Testis (tissue), 2 donors: ENCODE measurements at regions not wholly inside any gene's neighbourhood (a gene's known extent, or its start where the extent isn't known, plus 50 kb on each side); places are given as distances from the start of the nearest gene placed in this dataset.

Experiments
- DNase-seq: peaks from one replicate; pipeline ENCODE4 v3.0.0-alpha.2; 2019
- H3K27ac ChIP-seq, 2 donors: fragments of 200-600 bp; sonication (generic); one replicate each; pipeline ENCODE4 v1.5.1; 2019
- H3K27me3 ChIP-seq: fragments of 200-600 bp; sonication (generic); one replicate; pipeline ENCODE4 v1.5.1; 2019
- H3K36me3 ChIP-seq: fragments of 200-600 bp; sonication (generic); one replicate; pipeline ENCODE4 v1.5.1; 2017; ENCODE audit warnings: low read depth; ENCODE audit errors: missing control alignments
- H3K4me1 ChIP-seq: fragments of 200-600 bp; sonication (generic); one replicate; pipeline ENCODE4 v1.5.1; 2019
- H3K4me3 ChIP-seq, 2 donors: fragments of 200-600 bp; sonication (generic); one replicate each; pipeline ENCODE4 v1.5.1; 2017 to 2019
- H3K9me3 ChIP-seq: fragments of 200-600 bp; sonication (generic); one replicate; pipeline ENCODE4 v1.5.1; 2017
- CTCF ChIP-seq, 3 experiments: fragments of 450-650 bp in 2 of 3; fragments of 200-600 bp in 1 of 3; sonication (generic) in 1 of 3; IDR thresholded peaks; one replicate each; pipeline ENCODE4 v1.5.1; 2016 to 2019; ENCODE audit warnings: antibody characterized with exemption in 3 of 3, mild to moderate bottlenecking in 2 of 3, moderate library complexity in 1 of 3
- POLR2A ChIP-seq: fragments of 450-650 bp; IDR thresholded peaks from one replicate; pipeline ENCODE4 v1.6.1; 2017; ENCODE audit warnings: antibody characterized with exemption, mild to moderate bottlenecking, moderate library complexity
- whole genome bisulfite sequencing, 2 donors: methylation state at CpG; one replicate each; pipeline ENCODE4 v1.1.5; 2018; 5-methylcytosine and 5-hydroxymethylcytosine counted together
- intact Hi-C: fragments of 100-400 bp; cut with DNase I; formaldehyde crosslinking; loops from one replicate; pipeline ENCODE4 v1.15.1; 2023; ENCODE audit warnings: low total_unique reads

DNA sequence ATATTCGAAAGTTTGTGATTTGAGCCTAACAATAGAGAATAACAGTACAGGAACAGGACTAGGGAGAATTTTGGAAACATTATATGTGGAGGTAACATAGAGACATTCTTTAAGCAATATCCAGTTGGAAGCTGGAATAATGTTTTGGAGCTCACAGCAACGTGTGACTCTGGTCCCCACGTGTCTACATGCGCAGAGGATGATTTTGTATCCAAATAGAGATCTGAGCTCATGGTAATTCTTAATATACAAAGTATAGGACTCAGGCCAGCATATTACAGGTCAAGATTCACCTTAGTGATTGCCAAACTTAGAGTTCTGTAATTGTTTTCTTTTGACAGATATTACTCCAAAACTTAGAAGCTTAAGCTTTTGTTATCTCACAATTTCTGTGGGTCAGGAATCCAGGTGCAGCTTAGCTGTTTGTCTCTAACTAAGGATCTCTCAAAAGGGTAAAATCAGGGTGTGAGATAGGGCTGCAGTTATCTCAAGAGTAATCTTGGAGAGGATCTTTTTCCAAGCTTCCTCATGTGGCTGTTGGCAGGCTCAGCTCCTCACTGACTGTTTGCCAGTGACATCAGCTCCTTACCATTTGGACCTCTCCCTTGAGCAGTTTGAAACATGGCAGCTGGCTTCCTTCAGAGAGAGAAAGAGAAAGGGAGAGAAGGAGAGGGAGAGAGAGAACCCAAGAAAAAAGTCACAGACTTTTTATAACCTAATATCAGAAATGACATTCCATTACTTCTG is 272.0 kb upstream of the ZNF462 start:
- intact Hi-C loops: no loop called here

GRCh38 chr9:106593201-106593600 is 269.8 kb upstream of the ZNF462 start:
- Histone ChIP-seq H3K9me3 (no peaks in the 10 kb centered on the region), H3K27ac (no peak overlapping the region), H3K27me3 (no peaks in the 10 kb centered on the region), H3K4me3 (no peak overlapping the region), H3K4me1 (no peaks in the 10 kb centered on the region), H3K36me3 (no peaks in the 10 kb centered on the region)
- intact Hi-C loops: no loop called here
- WGBS, 2 donors: 85 to 88% methylated on average over 7 of the region's 7 CpGs
- no peak for DNase-seq
- TF ChIP-seq CTCF (IDR thresholded peaks at IDR 0.05) (no peak), POLR2A (no peak)

More for the DNA sequence above, 272.0 kb upstream of the ZNF462 start:
- H3K27me3 ChIP-seq: no peaks in the 10 kb centered on the region
- H3K4me3 ChIP-seq: no peak overlapping the region
- TF ChIP-seq POLR2A (no peak), CTCF (IDR thresholded peaks at IDR 0.05) (no peak)
- no peak for DNase-seq
- no peaks in the 10 kb centered on the region for H3K36me3 ChIP-seq
- peaks cover 3% of the 10 kb centered on the region for H3K4me1 ChIP-seq
- WGBS, 2 donors: 87 to 95% methylated on average over 4 of the region's 4 CpGs
- no peak overlapping the region for H3K27ac ChIP-seq
- H3K9me3 ChIP-seq: no peaks in the 10 kb centered on the region

DNA sequence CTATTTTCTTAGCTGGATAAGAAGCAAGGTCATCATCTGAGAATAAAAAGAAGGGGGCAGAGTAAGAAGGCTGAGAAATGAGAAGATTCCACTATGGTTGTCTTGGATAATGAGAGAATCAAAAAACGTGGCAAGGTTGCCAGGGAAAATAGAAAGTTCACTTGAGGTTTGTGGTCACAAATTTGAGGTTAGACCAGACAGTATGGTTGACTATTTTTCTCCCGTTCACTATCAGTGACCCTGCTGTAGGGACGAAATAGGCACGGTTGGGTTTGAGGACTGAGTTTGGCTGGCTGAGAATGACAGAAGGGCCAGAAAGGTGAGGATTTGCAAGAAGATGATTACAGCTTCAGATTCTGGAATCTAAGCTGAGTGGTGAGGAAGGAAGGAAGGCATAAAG is 266.0 kb upstream of the ZNF462 start:
- no peak overlapping the region for H3K4me3 ChIP-seq
- DNase-seq: no peak
- H3K9me3 ChIP-seq: no peaks in the 10 kb centered on the region
- no peak for TF ChIP-seq CTCF (IDR thresholded peaks at IDR 0.05)
- no peak for TF ChIP-seq POLR2A
- H3K27ac ChIP-seq: no peak overlapping the region
- H3K36me3 ChIP-seq: no peaks in the 10 kb centered on the region
- no peaks in the 10 kb centered on the region for H3K27me3 ChIP-seq
- no peaks in the 10 kb centered on the region for H3K4me1 ChIP-seq
- intact Hi-C loops: no loop called here
- WGBS, 2 donors: 62 to 67% methylated on average over 4 of the region's 4 CpGs

DNA sequence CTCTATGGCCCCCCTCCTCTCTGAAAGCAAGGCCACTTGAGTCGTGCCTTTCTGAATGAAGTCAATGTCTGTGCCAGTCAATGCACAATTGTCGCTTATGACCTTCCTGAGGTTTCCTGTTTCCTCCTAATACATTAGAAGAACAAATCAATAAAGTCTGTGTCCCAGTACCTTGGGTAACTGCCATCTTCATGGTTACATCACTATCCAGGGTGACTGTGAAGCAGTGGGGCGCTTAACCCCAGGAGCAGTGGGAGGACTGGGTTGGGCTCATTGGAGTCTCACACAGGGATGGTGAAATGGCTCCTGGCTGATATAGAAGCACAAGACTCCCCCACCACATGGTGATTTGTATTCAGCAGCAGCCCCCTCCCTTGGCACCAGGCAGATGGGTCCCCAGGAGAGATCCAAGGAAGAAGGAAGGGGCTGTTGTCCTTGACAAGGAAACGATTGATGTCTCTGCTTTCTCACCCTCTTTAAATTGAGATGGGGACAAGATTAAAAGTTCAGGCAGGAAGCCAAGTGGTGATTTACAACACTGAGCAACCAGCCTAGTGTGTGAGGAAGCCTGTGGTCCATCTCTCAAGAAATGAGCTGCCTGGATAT is 261.9 kb upstream of the ZNF462 start:
- no peak overlapping the region for H3K4me3 ChIP-seq
- H3K36me3 ChIP-seq: no peaks in the 10 kb centered on the region
- intact Hi-C loops: no loop called here
- no peaks in the 10 kb centered on the region for H3K9me3 ChIP-seq
- TF ChIP-seq CTCF (IDR thresholded peaks at IDR 0.05): no peak
- TF ChIP-seq POLR2A: no peak
- 68 to 72% methylated on average over 4 of the region's 4 CpGs for WGBS, 2 donors
- no peak for DNase-seq
- no peaks in the 10 kb centered on the region for H3K4me1 ChIP-seq
- H3K27me3 ChIP-seq: no peaks in the 10 kb centered on the region
- H3K27ac ChIP-seq: no peak overlapping the region

DNA sequence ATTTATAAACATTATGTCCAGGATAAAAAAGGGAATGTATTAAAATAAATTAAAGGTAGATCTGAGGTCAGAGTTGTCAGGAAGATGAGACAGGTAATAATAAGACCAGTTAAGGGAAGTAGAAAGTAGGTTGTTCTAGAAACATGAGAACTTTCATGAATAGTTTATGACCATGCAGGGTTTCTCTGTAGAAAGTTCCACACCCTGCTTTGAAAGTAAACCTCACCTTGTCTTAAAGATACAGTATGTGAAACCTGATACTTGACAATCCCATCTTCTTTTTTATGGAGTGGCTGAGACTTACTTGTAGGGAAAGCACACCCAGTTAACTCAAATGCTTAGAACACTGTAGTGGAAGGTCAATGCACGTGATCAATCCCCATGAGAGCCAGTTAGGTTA is 260.6 kb upstream of the ZNF462 start:
- 66 to 71% methylated on average over 1 of the region's 1 CpG for WGBS, 2 donors
- TF ChIP-seq CTCF (IDR thresholded peaks at IDR 0.05): no peak
- TF ChIP-seq POLR2A: no peak
- intact Hi-C loops: no loop called here
- H3K4me3 ChIP-seq: no peak overlapping the region
- no peaks in the 10 kb centered on the region for H3K36me3 ChIP-seq
- no peak for DNase-seq
- H3K9me3 ChIP-seq: no peaks in the 10 kb centered on the region
- no peaks in the 10 kb centered on the region for H3K27me3 ChIP-seq
- H3K27ac ChIP-seq: no peak overlapping the region
- H3K4me1 ChIP-seq: no peaks in the 10 kb centered on the region
